AG10803 (cell line): ENCODE measurements at regions not wholly inside any gene's neighbourhood (a gene's known extent, or its start where the extent isn't known, plus 50 kb on each side); places are given as distances from the start of the nearest gene placed in this dataset.
A peak's percentile ranks its signal among the peaks of the same experiment; 100 is the strongest.

Experiments
- DNase-seq: peaks from one replicate; pipeline ENCODE4 v3.0.0; 2010; ENCODE audit warnings: low read depth
- H3K4me3 ChIP-seq: 2 replicates; pipeline ENCODE4 v1.5.1; 2011; ENCODE audit warnings: mild to moderate bottlenecking, low read length, control low read depth
- CTCF ChIP-seq: conservative IDR thresholded peaks from 2 replicates; pipeline ENCODE4 v1.5.1; 2011; ENCODE audit warnings: mild to moderate bottlenecking, low read length, control low read depth, inconsistent platforms

GRCh38 chr9:95379630-95380029, 62.1 kb upstream of the FANCC start:
- no peak overlapping the region for H3K4me3 ChIP-seq
- DNase-seq: no peak
- TF ChIP-seq CTCF: no peak

GRCh38 chr9:95373782-95374487, 56.4 kb upstream of the FANCC start:
- no peak for TF ChIP-seq CTCF
- no peak overlapping the region for H3K4me3 ChIP-seq
- no peak for DNase-seq

GRCh38 chr9:95373069-95373681, 55.7 kb upstream of the FANCC start:
- no peak for TF ChIP-seq CTCF
- DNase-seq: no peak
- H3K4me3 ChIP-seq: no peak overlapping the region

GRCh38 chr9:95370064-95370463, 52.6 kb upstream of the FANCC start:
- TF ChIP-seq CTCF: 0 out of 2 replicates have a peak, but pooled peaks have one; percentile 5
- no peak overlapping the region for H3K4me3 ChIP-seq
- peak; percentile 84 for DNase-seq

GRCh38 chr9:95368377-95369160, 51.1 kb upstream of the FANCC start:
- no peak for DNase-seq
- no peak overlapping the region for H3K4me3 ChIP-seq
- no peak for TF ChIP-seq CTCF
